Activated naive CD4-positive, alpha-beta T cell (primary cell): ENCODE measurements at regions not wholly inside any gene's neighbourhood (a gene's known extent, or its start where the extent isn't known, plus 50 kb on each side); places are given as distances from the start of the nearest gene placed in this dataset.

Source experiments
- DNase-seq, 4 experiments: peaks; one replicate each; lab custom pipeline; 2025; lab: John Stamatoyannopoulos, UW

DNA sequence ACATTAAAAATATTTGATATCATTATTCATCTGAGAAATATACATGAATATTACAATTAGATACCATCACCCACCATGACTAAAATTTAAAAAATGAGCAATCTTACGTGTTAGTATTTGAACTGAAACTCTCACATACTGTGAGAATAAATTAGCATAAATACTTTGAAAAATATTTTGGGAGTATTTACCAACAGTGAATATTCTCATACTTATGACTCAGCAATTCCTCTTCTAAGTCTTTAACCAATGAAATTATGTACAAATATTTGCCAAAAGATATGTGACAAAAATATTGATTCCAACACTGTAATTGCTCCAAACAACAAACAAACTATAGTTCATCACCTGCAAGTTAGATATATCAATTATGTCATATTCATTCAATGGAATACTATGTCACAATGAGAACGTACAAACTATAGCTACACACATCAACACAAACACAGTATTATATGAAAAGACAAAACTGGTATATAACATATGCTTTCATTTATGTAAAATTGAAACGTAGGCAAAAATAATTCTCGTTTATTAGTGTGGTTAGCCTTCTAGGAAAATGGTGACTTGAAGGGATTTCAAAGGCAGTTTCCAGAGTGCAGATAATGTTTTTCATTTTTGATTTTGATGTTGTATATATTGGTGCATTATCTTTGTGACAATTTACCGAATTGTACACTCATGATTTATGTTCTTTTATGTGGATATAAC, 742.2 kb downstream of the SLC16A7 start:
- no peak for DNase-seq

DNA sequence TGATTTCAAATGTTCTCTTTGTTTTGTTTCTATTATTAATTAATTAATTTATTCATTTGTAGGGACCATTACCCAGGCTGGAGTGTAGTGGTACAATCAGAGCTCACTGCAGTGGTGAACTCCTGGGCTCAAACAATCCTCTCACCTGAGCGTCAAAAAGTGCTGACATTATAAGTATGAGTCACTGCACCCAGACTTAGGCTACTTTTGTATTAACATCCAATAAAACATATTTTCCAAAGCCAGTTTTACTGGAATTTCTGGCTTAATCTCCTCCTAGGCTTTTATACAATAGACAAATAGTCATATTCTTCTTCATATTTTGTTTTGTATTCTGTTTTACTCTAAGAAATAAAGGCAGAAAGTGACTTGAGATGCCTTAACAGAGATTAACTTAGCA, 749.6 kb downstream of the SLC16A7 start:
- DNase-seq = no peak

DNA sequence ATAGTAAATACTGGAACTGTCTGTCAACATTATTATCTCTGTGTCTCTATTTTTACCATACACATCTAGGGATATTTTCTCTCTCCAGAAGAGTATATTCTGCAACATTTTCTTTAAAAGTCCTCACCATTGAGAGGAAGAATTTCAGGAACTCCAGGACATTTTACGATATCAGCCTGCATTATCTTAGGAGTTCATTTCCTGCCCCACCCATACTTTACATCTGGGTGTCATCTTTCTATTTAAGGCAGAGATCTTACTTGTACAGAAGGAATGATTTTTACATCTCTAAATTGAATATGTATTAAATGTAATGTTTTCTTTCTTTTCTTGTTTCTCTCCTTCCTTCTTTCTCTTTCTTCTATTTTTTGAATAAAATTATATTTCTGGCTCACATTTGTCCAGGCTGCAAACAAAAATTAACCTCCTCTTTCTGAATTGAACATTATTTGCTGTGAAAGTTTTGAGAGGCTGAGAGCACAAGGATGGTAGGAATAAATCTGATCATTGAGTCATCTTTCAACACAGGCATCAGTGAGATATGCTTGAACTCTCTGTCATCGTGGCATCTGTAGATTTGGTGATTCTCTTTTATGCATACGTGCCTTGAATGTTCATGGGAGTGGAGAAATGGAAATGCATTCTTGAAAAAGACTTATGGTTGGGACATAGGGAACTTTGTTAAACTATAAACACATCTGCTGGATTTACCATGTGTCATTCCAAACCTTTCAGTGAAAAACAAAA, 753.6 kb downstream of the SLC16A7 start:
- no peak for DNase-seq

DNA sequence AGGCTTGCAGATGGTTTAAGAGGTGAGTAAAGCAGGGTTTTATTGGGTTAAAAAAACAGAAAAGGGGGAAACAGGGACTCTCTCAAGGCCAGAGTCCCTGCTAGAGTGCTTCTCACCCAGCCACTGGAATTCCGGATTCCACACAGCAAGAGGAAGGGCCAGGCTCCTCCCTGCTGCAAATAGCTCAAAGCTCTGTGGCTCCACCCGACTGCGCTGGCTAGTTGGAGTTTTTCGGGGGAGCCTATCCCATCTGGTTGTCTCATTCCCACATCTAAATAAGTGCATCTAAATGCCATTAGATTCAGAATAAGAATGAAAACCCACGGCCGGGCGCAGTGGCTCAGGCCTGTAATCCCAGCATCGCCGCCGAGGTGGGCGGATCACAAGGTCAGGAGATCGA, 791.5 kb downstream of the SLC16A7 start:
- no peak for DNase-seq

DNA sequence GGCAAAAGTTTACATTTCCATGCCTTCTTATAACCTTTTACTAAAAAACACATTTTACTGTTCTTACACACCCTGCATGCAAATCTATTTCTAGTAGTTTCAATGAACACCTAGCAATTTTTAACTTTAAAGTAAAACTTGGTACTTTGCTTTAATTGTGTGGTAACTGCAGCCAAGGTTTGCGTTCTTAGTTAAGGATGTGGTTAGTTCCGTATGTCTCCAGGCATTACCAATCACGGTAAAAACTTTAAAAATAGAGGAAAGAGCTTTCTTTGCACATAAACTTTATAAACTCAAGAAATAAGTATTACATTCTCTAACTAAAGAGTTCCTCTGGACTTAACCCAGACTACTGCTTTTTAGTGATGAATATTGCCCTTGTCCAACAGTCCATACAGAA, 795.2 kb downstream of the SLC16A7 start:
- DNase-seq = no peak

DNA sequence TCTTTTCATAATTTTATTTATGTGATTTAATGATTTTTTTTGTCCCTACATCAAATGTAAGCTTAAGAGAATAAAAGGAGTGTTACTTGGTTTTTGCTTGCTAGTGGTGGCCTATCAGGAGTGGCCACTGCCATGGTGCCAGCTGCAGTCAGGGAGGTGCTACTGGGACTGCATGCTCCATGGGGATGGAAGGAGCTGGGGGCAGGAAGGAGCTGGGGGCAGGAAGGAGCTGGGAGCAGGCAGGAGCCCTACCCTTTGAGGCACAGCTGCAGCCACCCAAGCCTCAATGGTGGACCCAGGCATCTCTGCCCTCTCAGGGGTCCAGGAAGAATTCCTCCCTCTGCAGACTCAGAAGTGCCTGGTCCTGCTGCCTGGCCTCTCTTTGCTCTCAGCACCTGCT, 796.0 kb downstream of the SLC16A7 start:
- no peak for DNase-seq

DNA sequence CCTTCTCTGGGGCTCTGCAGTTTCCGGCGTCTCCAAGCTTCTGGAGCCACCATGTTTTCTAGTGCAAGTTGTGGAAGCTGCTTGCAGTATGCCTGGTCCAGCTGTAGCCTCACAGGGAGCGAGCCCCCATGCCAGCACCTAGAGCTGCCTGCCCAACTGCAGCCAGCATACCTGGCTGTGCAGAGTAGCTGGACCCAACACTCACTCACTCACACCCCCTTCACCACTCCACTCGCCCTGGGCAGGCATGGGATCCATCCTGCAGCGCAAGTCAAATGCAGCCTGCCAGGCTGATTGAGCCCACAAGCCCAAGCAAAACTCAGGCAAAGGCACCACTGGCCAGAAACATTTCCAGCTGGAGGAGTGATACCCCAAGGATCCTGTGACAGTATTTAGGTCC, 797.3 kb downstream of the SLC16A7 start:
- DNase-seq = no peak

DNA sequence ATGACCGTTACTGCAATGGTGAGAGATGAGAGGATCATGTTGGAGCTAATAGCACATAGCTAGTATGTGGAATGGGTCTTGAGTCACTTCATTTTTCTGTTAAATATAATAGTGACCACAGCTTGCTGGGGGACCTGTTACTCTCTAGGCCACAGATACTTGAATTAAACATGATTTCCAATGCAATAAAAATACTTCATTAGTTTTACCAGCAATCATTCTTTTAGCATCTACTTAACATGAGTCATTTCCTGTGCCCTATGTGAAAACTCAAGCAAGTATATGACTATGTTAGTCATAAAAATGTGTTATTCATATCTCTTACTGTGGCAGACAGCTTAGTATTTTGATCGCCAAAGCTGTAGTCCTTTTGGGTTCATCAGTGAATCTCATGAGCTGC, 798.8 kb downstream of the SLC16A7 start:
- no peak for DNase-seq

DNA sequence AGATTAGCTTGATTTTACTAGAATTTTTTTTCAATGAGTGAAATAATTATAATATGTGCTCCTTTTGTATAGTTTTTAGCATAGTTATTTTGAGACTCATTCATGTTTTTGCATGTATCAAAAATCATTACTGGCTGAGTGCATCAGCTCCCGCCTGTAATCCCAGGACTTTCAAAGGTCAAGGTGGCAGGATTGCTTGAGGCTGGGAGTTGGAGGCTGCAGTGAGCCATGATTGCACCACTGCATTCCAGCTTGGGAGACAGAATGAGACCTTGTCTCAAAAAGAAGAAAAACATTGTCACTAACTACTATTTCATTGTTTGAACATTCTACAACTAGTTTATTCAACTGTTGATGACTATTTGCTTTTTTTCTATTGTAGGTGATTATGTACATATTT, 802.7 kb downstream of the SLC16A7 start:
- DNase-seq = no peak

DNA sequence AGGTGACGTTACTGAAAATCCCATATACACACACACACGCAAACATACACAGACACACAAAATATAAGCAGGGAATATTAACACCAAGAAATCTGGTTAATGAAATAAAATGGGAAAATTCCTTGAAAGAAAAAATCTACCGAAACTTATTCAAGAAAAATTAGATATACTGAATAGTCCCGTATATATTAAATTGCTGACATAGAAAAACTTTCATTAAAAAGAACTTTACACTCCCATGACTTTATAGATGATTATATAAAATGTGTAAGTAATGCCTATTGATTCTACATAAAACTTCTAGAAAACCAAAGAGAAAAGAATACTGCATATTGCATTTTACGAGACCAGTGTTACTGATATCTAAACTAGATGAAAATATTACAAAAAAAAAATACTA, 803.2 kb downstream of the SLC16A7 start:
- no peak for DNase-seq

DNA sequence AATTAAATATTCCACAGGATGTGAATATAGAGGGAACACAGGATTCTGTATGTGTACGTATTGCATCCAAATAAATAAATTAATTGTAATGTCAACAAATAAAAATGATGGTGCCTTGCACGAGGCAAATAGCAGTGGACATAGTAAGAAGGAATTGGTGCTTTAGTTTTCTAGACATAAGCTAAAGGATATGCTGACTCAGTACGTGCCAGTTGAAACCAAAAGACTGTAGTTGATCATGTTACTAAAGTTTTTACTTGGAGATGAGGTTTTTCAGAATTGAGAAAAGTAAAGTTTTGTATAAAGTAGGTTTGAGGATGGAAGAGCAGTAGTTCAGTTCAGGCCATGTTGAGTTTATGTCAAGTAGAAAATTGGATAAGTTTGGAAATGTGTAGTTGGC, 807.2 kb downstream of the SLC16A7 start:
- DNase-seq = no peak

DNA sequence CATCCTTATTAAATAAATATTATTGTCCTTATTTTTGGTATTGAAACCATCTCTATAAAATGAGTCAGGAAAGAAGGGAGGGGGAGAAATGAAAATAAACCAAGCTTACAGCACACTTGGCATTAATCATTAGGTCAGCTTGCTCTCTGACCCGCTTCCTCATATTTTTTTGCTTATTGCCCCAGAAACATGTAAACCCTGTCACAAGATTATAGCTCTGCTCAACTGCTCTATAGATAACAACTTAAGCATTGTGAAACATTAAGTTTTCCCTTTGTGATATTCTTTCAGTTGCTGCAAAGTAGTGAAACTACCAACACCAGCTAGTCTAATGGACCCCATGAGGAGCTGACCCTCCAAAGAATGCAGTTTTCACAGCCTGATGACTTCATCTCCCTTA, 819.5 kb downstream of the SLC16A7 start:
- no peak for DNase-seq

DNA sequence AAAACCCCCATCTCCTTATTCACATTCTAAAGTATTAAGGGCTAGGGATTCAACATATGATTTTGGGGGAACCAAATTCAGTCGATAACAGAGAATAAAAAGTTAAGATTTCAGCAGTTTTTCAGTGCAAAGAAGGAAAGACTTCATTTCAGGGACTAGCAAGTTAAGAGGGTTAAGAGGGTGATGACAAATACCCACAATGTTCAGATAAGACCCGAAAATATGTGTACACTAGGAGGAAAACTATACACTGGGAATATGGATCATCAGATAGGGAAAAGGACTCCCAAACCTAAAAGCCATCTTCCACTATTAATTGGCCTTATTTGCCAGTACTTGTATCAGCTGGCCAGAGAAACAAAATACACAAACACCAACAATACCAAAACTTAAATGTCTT, 824.2 kb downstream of the SLC16A7 start:
- DNase-seq = no peak

DNA sequence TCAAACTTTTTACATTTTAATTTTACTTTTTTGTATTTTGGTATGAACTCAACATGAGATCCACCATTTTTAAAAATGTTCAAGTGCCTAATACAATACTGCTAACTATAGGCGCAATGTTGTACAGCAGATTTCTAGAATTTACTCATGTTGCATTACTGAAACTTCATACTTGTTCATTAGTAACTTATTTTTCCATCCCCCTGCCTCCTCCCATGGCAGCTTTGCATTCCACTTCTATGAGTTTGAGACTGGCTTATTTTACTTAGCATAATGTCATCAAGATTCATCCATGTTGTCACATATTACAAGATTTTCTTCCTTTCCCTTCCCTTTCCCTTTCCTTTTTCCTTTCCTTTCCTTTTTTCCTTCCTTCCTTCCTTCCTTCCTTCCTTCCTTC, 825.9 kb downstream of the SLC16A7 start:
- DNase-seq = no peak

DNA sequence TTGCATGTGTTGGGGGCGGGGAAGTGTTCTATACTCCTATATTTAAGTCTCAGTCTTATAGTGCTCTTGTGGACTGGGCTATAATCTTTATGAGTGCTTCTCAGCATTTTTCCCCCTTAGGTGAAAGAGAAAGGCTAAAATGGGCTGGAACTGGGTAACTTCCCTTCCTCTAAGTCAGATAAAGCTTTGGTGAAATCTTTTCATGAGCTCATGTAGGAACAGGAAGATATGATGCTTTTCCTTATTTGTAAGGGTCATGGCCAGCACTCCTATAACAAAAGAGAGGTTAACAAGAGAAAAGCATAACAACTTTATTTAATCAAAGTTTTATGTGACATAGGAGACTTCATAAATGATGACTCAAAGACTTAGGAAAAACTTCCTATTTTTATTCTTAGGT, 841.5 kb downstream of the SLC16A7 start:
- no peak for DNase-seq

DNA sequence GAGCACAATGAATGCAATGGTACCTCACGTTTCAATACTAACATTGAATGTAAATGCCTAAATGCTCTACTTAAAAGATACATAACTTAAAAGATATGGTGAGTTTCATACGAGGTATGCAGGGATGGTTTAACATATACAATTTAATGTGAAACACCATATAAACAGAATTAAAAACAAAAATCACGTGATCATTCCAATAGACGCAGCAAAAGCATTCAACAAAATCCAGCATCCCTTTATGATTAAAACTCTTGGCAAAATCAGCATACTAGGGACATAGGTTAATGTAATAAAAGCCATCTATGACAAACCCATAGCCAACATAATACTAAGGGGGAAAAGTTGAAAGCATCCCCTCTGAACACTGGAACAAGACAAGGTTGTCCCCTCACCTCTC, 845.7 kb downstream of the SLC16A7 start:
- DNase-seq = no peak

DNA sequence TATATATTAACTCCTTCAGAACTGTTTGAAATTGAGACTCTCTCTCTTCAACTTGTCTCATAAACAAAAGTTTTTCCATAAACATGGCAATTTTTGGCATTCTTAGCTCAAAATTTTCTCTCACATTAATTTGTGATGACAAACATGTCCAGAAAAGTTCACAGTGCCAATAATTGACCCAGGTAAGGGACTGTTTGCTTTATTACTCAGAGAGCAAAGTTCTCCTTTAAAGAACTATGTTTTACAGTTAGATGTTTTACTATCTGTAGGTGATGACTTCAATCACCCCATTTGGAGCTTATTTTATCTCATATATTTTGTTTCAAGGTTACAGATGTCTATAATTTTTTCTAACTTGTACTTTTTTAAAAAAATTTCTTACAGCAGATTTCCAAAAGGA, 855.6 kb downstream of the SLC16A7 start:
- DNase-seq = no peak

DNA sequence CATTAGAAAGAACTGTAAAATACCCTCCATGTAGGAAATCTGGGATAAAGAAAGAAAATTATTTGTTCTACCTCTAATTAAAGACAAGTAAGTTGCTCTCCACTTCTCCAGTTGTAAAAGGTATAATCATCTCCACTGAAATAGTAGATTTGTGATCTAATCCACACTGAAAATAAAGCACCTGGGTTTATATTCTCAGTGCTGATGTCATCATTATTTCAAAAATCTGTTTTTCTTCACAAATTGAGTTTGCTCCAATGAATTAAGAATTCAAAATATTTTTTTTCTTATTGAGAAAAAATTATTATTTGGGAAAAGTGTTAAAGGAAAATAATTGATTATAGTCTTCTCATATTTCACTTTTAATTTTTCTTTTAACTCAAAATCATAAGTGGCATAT, 869.2 kb downstream of the SLC16A7 start:
- DNase-seq = no peak

DNA sequence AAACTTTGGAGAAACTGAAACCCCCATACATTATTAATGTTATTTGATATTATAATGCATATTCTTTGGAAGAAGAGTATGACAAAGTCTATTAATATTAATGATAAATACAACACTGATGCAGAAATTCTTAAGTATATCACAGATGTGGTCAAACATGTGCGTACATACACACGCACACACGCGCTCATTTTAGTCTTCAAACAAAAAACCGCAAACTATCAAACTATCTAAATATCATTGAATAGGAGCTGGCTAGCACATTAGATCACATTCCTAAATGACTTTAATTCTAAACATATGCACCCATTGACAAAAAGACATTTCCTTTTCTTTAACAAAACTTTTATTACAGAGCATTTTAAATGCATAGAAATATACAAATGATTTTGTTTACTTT, 872.7 kb downstream of the SLC16A7 start:
- DNase-seq = no peak

DNA sequence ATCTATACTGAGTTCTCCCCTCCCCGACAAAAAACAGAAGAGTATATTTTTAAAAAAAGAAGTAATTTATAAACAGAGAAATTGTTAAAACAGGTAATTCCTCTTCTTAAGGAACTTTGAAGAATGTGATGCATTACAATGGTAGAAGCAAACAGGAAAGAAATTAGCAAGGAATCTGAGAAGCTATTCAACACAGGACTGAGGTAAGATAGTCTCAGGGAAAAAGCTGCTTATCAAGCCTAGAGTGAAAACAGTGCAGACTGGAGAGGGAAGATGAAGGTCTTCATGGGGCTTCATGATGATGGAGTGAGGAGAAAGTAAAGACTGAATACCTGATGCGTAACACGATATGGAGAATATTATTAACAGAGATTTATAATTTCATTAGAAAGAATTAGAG, 880.0 kb downstream of the SLC16A7 start:
- no peak for DNase-seq

DNA sequence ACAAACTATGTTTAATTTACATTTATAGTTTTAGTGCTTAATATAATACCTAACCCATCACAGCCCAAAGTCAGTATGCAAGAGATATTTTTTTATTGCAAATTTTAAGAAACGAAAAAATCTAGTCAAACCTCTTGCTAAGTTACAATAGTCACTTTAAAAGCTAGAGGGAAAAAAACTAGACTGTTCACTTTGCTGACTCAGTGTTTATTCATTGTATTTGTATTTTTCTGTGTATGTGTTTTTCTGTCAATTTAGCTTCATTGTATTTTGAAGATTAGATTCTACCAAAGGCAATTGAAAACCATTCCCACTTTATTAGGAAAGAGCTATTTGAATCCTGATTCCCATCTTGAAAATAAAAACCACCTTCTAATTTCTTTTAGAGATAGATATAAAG, 891.5 kb downstream of the SLC16A7 start:
- DNase-seq = no peak

DNA sequence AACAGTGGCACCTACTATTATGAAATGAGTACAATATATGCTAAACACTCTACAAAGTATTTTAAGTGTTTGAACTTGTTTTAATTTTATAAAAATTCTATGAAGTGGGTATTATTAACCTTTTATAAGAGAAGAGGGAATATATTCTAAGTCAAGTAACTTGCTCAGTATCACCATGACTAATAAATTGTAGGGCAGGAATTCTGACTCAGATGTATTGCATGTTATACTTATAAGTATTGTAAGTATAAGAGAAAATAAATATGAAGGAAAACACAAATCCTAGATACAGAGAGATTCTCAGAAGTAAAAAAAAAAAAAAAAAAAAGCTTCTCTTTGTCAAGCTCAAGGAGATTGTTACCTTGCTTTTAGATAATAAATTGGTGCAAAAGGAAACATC, 893.2 kb downstream of the SLC16A7 start:
- DNase-seq = no peak

DNA sequence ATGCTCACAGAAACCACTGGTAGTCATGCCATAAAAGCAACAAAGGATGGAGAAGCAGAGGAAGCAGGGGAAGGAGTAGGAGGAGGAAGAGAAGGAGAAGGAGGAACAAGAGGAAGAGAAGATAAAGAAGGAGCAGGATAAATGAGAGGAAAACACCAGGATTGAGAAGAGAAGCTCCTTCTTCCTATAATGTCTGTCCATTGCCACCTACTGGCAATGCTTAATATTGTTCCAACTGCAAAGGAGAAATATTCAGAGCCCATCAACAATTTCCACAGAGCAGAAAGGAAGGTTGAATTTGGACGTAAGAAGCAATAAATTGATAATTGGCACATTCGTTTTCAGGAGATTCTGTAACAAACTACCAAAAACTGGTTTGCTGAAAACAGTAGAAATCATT, 898.4 kb downstream of the SLC16A7 start:
- no peak for DNase-seq

DNA sequence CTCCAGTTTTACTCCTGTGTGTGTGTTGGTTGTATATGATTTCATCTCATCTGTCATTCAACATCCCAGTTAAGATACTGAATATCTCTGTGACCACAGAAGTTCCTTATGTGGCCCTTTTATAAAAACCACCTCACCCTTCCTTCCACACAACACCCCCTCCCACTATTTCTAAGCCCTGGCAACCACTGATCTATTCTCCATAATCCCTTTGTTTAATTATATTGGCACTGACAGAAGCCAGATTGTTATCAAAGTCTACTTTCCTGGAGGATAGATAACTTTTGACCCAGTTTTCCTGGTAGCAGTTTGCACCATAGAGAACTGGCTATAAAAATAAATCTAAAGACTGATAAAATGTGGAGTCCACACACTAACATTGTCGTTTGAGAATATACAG, 902.8 kb downstream of the SLC16A7 start:
- DNase-seq = no peak
